ENCODE measurements at regions not wholly inside any gene's neighbourhood (a gene's known extent, or its start where the extent isn't known, plus 50 kb on each side); places are given as distances from the start of the nearest gene placed in this dataset.

- TF ChIP-seq, protein P1, sequence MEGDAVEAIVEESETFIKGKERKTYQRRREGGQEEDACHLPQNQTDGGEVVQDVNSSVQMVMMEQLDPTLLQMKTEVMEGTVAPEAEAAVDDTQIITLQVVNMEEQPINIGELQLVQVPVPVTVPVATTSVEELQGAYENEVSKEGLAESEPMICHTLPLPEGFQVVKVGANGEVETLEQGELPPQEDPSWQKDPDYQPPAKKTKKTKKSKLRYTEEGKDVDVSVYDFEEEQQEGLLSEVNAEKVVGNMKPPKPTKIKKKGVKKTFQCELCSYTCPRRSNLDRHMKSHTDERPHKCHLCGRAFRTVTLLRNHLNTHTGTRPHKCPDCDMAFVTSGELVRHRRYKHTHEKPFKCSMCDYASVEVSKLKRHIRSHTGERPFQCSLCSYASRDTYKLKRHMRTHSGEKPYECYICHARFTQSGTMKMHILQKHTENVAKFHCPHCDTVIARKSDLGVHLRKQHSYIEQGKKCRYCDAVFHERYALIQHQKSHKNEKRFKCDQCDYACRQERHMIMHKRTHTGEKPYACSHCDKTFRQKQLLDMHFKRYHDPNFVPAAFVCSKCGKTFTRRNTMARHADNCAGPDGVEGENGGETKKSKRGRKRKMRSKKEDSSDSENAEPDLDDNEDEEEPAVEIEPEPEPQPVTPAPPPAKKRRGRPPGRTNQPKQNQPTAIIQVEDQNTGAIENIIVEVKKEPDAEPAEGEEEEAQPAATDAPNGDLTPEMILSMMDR (conservative IDR thresholded peaks at IDR 0.05): no peak
- TF ChIP-seq EZH2 (IDR thresholded peaks at IDR 0.05; ENCODE audit: low read depth): no peak
Observed at GRCh38 chr12:92550661-92551060, 152.1 kb upstream of the PLEKHG7 start.
